ENCODE measurements at regions not wholly inside any gene's neighbourhood (a gene's known extent, or its start where the extent isn't known, plus 50 kb on each side); places are given as distances from the start of the nearest gene placed in this dataset.

GRCh38 chr6:47130086-47130485, 88.0 kb upstream of the ADGRF1 start:
- H3K4me3 ChIP-seq, result no peak overlapping the region
- 19 to 26% (median 25%) methylated on average over 3 of the region's 3 CpGs for WGBS, 4 donors
- H3K36me3 ChIP-seq, result no peaks in the 10 kb centered on the region
- H3K27me3 ChIP-seq, result no peaks in the 10 kb centered on the region
- H3K9me3 ChIP-seq, result no peaks in the 10 kb centered on the region
- H3K4me1 ChIP-seq, result peaks cover 0 to 40% (median 28%) of the 10 kb centered on the region in 12 donors
- peak overlapping the region in 1 of 12 donors; percentile 41 for H3K27ac ChIP-seq
- no peak for TF ChIP-seq CTCF (IDR thresholded peaks at IDR 0.05)
- no peak for TF ChIP-seq POLR2A (IDR thresholded peaks at IDR 0.05)
- no peak for DNase-seq
- ATAC-seq, result peak in 3 of 4 donors; percentile 22 to 44 (median 26)
- intact Hi-C loops (cut with DNase I), result loop anchor here in 1 of 10 donors (10.0 kb wide), 1 partner anchor 115 kb away; no protein-coding TSS in a partner anchor

- Histone ChIP-seq H3K4me1 (peaks cover 0 to 34% (median 22%) of the 10 kb centered on the region in 12 donors), H3K27me3 (no peaks in the 10 kb centered on the region), H3K27ac (no peak overlapping the region), H3K36me3 (no peaks in the 10 kb centered on the region), H3K9me3 (no peaks in the 10 kb centered on the region), H3K4me3 (no peak overlapping the region)
- WGBS, 4 donors, result 72 to 97% (median 93%) methylated on average over 1 of the region's 1 CpG
- intact Hi-C loops (cut with DNase I), result loop anchor here in 1 of 10 donors (10.0 kb wide), 1 partner anchor 106 kb away; no protein-coding TSS in a partner anchor
- no peak for TF ChIP-seq CTCF (IDR thresholded peaks at IDR 0.05)
- TF ChIP-seq POLR2A (IDR thresholded peaks at IDR 0.05), result no peak
- ATAC-seq, result no peak
- DNase-seq, result no peak
Measured at GRCh38 chr6:47129129-47129528, 87.0 kb upstream of the ADGRF1 start.

GRCh38 chr6:47126647-47127391, 84.7 kb upstream of the ADGRF1 start:
- no peak for TF ChIP-seq POLR2A (IDR thresholded peaks at IDR 0.05)
- no peak for TF ChIP-seq CTCF (IDR thresholded peaks at IDR 0.05)
- no peaks in the 10 kb centered on the region for H3K36me3 ChIP-seq
- no peaks in the 10 kb centered on the region for H3K9me3 ChIP-seq
- no peak overlapping the region for H3K4me3 ChIP-seq
- peak; percentile 54 to 75 (median 69) for ATAC-seq
- H3K4me1 ChIP-seq, result peaks cover 0 to 34% (median 22%) of the 10 kb centered on the region in 12 donors
- H3K27ac ChIP-seq, result peak overlapping the region in 2 of 12 donors; percentile 9 to 28
- peak in 2 of 5 donors; percentile 24 to 34 for DNase-seq
- intact Hi-C loops (cut with DNase I), result loop anchor here in 1 of 10 donors (10.0 kb wide), 1 partner anchor 108 kb away; no protein-coding TSS in a partner anchor
- WGBS, 4 donors, result 24 to 42% (median 30%) methylated on average over 5 of the region's 5 CpGs
- no peaks in the 10 kb centered on the region for H3K27me3 ChIP-seq

GRCh38 chr6:47118611-47119010, 76.5 kb upstream of the ADGRF1 start:
- TF ChIP-seq CTCF (IDR thresholded peaks at IDR 0.05) (no peak), POLR2A (IDR thresholded peaks at IDR 0.05) (no peak)
- H3K4me1 ChIP-seq, result peaks cover 0 to 9% (median 0%) of the 10 kb centered on the region in 12 donors
- no peak overlapping the region for H3K4me3 ChIP-seq
- H3K27ac ChIP-seq, result no peak overlapping the region
- H3K9me3 ChIP-seq, result no peaks in the 10 kb centered on the region
- H3K27me3 ChIP-seq, result no peaks in the 10 kb centered on the region
- no peaks in the 10 kb centered on the region for H3K36me3 ChIP-seq
- ATAC-seq (no peak), DNase-seq (no peak)
- intact Hi-C loops (cut with DNase I), result no loop called here
